Suprapubic skin (tissue), 4 donors: ENCODE measurements at regions not wholly inside any gene's neighbourhood (a gene's known extent, or its start where the extent isn't known, plus 50 kb on each side); places are given as distances from the start of the nearest gene placed in this dataset.

Experiments used
- DNase-seq, 2 donors: peaks; one replicate each; pipeline ENCODE4 v3.0.0-alpha.2; 2019; ENCODE audit warnings: low spot score in 2 of 2
- H3K27ac ChIP-seq: fragments of 200-600 bp; sonication (generic); one replicate; pipeline ENCODE4 v1.5.1; 2019
- H3K27me3 ChIP-seq: fragments of 200-600 bp; sonication (generic); one replicate; pipeline ENCODE4 v1.5.1; 2019
- H3K36me3 ChIP-seq: fragments of 200-600 bp; sonication (generic); one replicate; pipeline ENCODE4 v1.5.1; 2019
- H3K4me1 ChIP-seq: fragments of 200-600 bp; sonication (generic); one replicate; pipeline ENCODE4 v1.5.1; 2019
- H3K4me3 ChIP-seq: fragments of 200-600 bp; sonication (generic); one replicate; pipeline ENCODE4 v1.5.1; 2019; ENCODE audit warnings: mild to moderate bottlenecking
- H3K9me3 ChIP-seq: fragments of 200-600 bp; sonication (generic); one replicate; pipeline ENCODE4 v1.5.1; 2019
- CTCF ChIP-seq, 2 donors: fragments of 200-600 bp in 1 of 2; fragments of 450-650 bp in 1 of 2; sonication (generic) in 1 of 2; IDR thresholded peaks; one replicate each; pipeline ENCODE4 v1.5.1; 2016 to 2019; ENCODE audit warnings: antibody characterized with exemption in 2 of 2, mild to moderate bottlenecking in 1 of 2, moderate library complexity in 1 of 2
- EP300 ChIP-seq: sonication (generic); formaldehyde crosslinking; IDR thresholded peaks from one replicate; pipeline ENCODE4 v1.6.1; 2017; ENCODE audit warnings: antibody characterized with exemption
- POLR2A ChIP-seq, 2 donors: fragments of 450-650 bp; IDR thresholded peaks; one replicate each; pipeline ENCODE4 v1.6.1; 2017; ENCODE audit warnings: antibody characterized with exemption in 2 of 2, mild to moderate bottlenecking in 2 of 2, moderate library complexity in 2 of 2
- POLR2AphosphoS5 ChIP-seq, 3 donors: sonication (generic); formaldehyde crosslinking; IDR thresholded peaks; one replicate each; pipeline ENCODE4 v1.6.1; 2017; ENCODE audit warnings: antibody characterized with exemption in 3 of 3
- WGBS: methylation state at CpG from one replicate; pipeline ENCODE4 v1.1.5; 2018; 5-methylcytosine and 5-hydroxymethylcytosine counted together

GRCh38 chr12:41924111-41924510 lies 220.6 kb downstream of the GXYLT1 start:
- no peak for TF ChIP-seq EP300
- TF ChIP-seq POLR2AphosphoS5 (IDR thresholded peaks at IDR 0.05) = no peak
- TF ChIP-seq POLR2A (IDR thresholded peaks at IDR 0.05) = no peak
- TF ChIP-seq CTCF (IDR thresholded peaks at IDR 0.05) = no peak
- WGBS = 87% methylated on average over 2 of the region's 2 CpGs
- Histone ChIP-seq H3K36me3 (no peaks in the 10 kb centered on the region), H3K27me3 (no peaks in the 10 kb centered on the region), H3K27ac (no peak overlapping the region), H3K4me1 (no peaks in the 10 kb centered on the region), H3K4me3 (no peak overlapping the region), H3K9me3 (no peaks in the 10 kb centered on the region)
- no peak for DNase-seq

GRCh38 chr12:41923351-41923750 lies 221.3 kb downstream of the GXYLT1 start:
- Histone ChIP-seq H3K4me3 (no peak overlapping the region), H3K27me3 (no peaks in the 10 kb centered on the region), H3K9me3 (no peaks in the 10 kb centered on the region), H3K4me1 (no peaks in the 10 kb centered on the region), H3K36me3 (no peaks in the 10 kb centered on the region), H3K27ac (no peak overlapping the region)
- TF ChIP-seq CTCF (IDR thresholded peaks at IDR 0.05) = no peak
- TF ChIP-seq POLR2AphosphoS5 (IDR thresholded peaks at IDR 0.05) = no peak
- no peak for TF ChIP-seq EP300
- no peak for TF ChIP-seq POLR2A (IDR thresholded peaks at IDR 0.05)
- no peak for DNase-seq
- 94% methylated on average over 2 of the region's 2 CpGs for WGBS

- TF ChIP-seq POLR2AphosphoS5 (IDR thresholded peaks at IDR 0.05) (no peak), POLR2A (IDR thresholded peaks at IDR 0.05) (no peak), CTCF (IDR thresholded peaks at IDR 0.05) (no peak), EP300 (no peak)
- Histone ChIP-seq H3K27ac (no peak overlapping the region), H3K9me3 (no peaks in the 10 kb centered on the region), H3K36me3 (no peaks in the 10 kb centered on the region), H3K4me3 (no peak overlapping the region), H3K27me3 (no peaks in the 10 kb centered on the region), H3K4me1 (no peaks in the 10 kb centered on the region)
- 80% methylated on average over 1 of the region's 1 CpG for WGBS
- DNase-seq = no peak
Observed at GRCh38 chr12:41920355-41920754, 224.3 kb downstream of the GXYLT1 start.

GRCh38 chr12:41919526-41920261 lies 225.0 kb downstream of the GXYLT1 start:
- no peak overlapping the region for H3K4me3 ChIP-seq
- TF ChIP-seq POLR2AphosphoS5 (IDR thresholded peaks at IDR 0.05) = no peak
- TF ChIP-seq CTCF (IDR thresholded peaks at IDR 0.05) = no peak
- no peak for TF ChIP-seq POLR2A (IDR thresholded peaks at IDR 0.05)
- no peak for TF ChIP-seq EP300

GRCh38 chr12:41919048-41919447 lies 225.6 kb downstream of the GXYLT1 start:
- H3K4me3 ChIP-seq = no peak overlapping the region
- no peaks in the 10 kb centered on the region for H3K4me1 ChIP-seq
- WGBS = 100% methylated on average over 1 of the region's 1 CpG
- no peak overlapping the region for H3K27ac ChIP-seq
- no peak for DNase-seq
- no peaks in the 10 kb centered on the region for H3K27me3 ChIP-seq
- TF ChIP-seq POLR2A (IDR thresholded peaks at IDR 0.05) (no peak), CTCF (IDR thresholded peaks at IDR 0.05) (no peak), POLR2AphosphoS5 (IDR thresholded peaks at IDR 0.05) (no peak), EP300 (no peak)
- no peaks in the 10 kb centered on the region for H3K36me3 ChIP-seq
- no peaks in the 10 kb centered on the region for H3K9me3 ChIP-seq

More at GRCh38 chr12:41919526-41920261, 225.0 kb downstream of the GXYLT1 start:
- Histone ChIP-seq H3K27ac (no peak overlapping the region), H3K27me3 (no peaks in the 10 kb centered on the region), H3K36me3 (no peaks in the 10 kb centered on the region), H3K4me1 (no peaks in the 10 kb centered on the region), H3K9me3 (no peaks in the 10 kb centered on the region)
- 70% methylated on average over 9 of the region's 9 CpGs for WGBS
- DNase-seq = no peak
